HFF-Myc (cell line): ENCODE measurements at regions not wholly inside any gene's neighbourhood (a gene's known extent, or its start where the extent isn't known, plus 50 kb on each side); places are given as distances from the start of the nearest gene placed in this dataset.

Source experiments
- DNase-seq: peaks from one replicate; pipeline ENCODE4 v3.0.0-alpha.2; 2011; ENCODE audit warnings: low read depth; ENCODE audit errors: extremely low read depth
- H3K4me3 ChIP-seq: replicated peaks from 2 replicates; pipeline ENCODE4 v1.5.1; 2011; ENCODE audit warnings: low read depth, mild to moderate bottlenecking, control low read depth, low read length
- CTCF ChIP-seq: IDR thresholded peaks from 2 replicates; pipeline ENCODE4 v1.5.1; 2012; ENCODE audit warnings: mild to moderate bottlenecking, low read depth, low read length, control low read depth; ENCODE audit errors: missing control alignments

DNA sequence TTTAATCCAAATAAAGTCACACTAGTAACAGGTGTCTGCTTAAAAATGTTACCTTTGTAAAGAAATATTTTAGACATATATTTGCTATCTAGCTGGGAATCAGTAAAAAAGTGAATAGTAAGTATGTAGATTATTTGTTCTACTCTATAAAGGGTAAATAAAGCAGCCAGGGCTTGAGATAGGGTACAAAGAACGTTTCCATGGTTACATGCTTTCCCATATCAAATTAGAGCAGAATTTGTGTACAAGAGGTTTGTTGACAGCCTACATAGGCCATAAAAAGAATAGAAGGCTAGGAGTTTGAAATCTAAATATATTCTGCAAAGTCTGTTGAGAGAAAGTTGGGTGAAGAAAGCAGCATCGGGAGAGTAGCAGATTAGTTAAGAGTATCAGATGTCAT lies 160.9 kb upstream of the POU5F2 start:
- H3K4me3 ChIP-seq: no peak overlapping the region
- no peak for DNase-seq

GRCh38 chr5:93899026-93899600 lies 157.7 kb upstream of the POU5F2 start:
- DNase-seq: no peak
- no peak overlapping the region for H3K4me3 ChIP-seq
- TF ChIP-seq CTCF: peak; percentile 21

More for the DNA sequence above, 160.9 kb upstream of the POU5F2 start:
- no peak for TF ChIP-seq CTCF

GRCh38 chr5:93894601-93895354 lies 153.4 kb upstream of the POU5F2 start:
- no peak overlapping the region for H3K4me3 ChIP-seq
- no peak for DNase-seq
- TF ChIP-seq CTCF: peak; percentile 54

GRCh38 chr5:93893075-93893474 lies 151.7 kb upstream of the POU5F2 start:
- no peak overlapping the region for H3K4me3 ChIP-seq
- DNase-seq: no peak
- TF ChIP-seq CTCF: no peak

DNA sequence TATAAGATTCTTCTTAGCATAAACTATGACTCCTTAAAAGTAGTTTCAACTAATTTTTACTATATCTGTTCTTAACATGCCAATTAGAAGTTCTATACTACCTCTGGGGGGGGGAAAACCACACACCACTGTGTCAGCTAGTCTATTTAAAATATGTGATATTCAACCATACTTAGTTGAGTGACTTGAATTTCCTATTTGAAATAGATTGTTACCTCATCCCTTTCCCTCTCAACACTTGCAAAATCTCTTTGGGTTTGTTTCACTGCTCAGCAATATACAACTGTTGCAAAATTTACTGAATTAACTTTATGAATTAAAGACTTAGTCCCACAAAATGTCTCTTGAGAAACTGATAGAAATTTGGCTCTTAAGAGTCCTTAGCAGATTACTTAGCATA lies 151.1 kb upstream of the POU5F2 start:
- TF ChIP-seq CTCF: no peak
- DNase-seq: no peak
- no peak overlapping the region for H3K4me3 ChIP-seq

DNA sequence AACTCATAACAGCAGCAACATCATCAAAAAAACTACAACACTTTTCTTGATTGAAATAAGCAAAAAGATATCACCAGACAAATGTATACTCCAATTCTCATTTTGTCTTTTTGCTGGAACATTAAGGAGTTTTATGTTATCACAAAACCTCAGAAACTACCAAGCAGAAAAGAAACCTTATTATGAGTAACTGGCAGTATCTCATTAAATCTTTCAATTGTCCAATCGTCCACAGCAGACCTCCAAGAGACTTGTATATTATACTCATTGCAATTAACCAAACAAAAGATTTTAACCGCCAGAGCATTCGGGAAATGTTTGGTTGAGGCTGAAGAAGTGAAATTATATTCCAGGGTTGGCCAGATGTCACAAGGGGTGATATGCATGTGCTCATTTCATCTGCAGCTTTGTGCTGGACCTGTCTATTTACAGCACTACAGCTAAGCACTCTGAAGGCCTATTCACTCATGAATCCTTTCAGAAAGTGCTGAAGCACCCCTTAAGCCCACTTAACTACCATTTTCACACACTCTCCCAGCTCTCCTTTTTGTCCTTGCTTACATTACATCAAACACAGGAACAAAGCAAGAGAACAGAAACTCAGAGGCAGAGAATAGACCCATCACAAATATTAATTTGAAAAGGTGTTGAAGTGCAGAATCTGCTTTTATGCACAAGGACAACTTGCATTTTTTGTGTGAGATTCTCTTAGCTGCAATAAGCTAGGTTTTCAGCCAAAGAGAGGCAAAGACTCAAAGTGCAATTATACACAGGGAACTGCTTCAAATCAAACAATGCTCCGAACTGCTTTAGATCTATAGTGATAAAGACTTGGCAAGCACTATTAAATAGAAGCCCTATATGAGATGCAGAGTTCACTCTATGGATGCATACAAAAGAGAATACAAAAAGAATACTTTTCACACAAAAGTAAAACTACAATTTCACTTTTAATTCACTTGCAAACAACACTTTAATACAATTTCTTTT lies 150.4 kb upstream of the POU5F2 start:
- H3K4me3 ChIP-seq: no peak overlapping the region
- no peak for TF ChIP-seq CTCF
- DNase-seq: no peak
